ENCODE measurements at regions not wholly inside any gene's neighbourhood (a gene's known extent, or its start where the extent isn't known, plus 50 kb on each side); places are given as distances from the start of the nearest gene placed in this dataset.

GRCh38 chr4:41329361-41329760 is 72.6 kb downstream of the UCHL1 start:
- Histone ChIP-seq H4K91ac (replicated peaks; ENCODE audit: insufficient read length, low read length) (no peak overlapping the region), H3K4ac (replicated peaks; ENCODE audit: insufficient read length, low read depth, low read length) (no peak overlapping the region)
- no peak for DNase-seq (ENCODE audit: low read depth in 1 of 2, low spot score in 2 of 2)

More at GRCh38 chr4:41329361-41329760, 72.6 kb downstream of the UCHL1 start:
- H4K8ac ChIP-seq (ENCODE audit: extremely low read depth, insufficient read depth, low read length): no peak overlapping the region
- H3K18ac ChIP-seq (ENCODE audit: extremely low read depth, low read length): no peak overlapping the region
- no peak overlapping the region for H3K56ac ChIP-seq (replicated peaks; ENCODE audit: insufficient read length, low read depth, low read length)
- H3K23me2 ChIP-seq (ENCODE audit: low read depth, low read length): no peaks in the 10 kb centered on the region
- no peak overlapping the region for H2AK5ac ChIP-seq (ENCODE audit: low read depth, low read length)
- H2BK12ac ChIP-seq (ENCODE audit: low read depth, low read length): no peak overlapping the region
- H3K36me3 ChIP-seq (ENCODE audit: control insufficient read depth in 2 of 4, insufficient read depth in 4 of 4, low read length in 3 of 4): no peaks in the 10 kb centered on the region
- no peak overlapping the region for H3K27ac ChIP-seq (ENCODE audit: low read depth, low read length)
- H2BK120ac ChIP-seq (replicated peaks; ENCODE audit: low read depth, low read length): no peak overlapping the region
- no peak overlapping the region for H3K4me3 ChIP-seq (ENCODE audit: extremely low read depth in 1 of 4, insufficient read depth in 2 of 4, low read depth in 3 of 4, low read length in 4 of 4)
- no peaks in the 10 kb centered on the region for H3K9me3 ChIP-seq (ENCODE audit: insufficient read depth in 2 of 2, low read depth in 1 of 2, low read length in 1 of 2)
- no peak overlapping the region for H2BK5ac ChIP-seq (ENCODE audit: low read depth, low read length)
- no peak overlapping the region for H3K9ac ChIP-seq (replicated peaks in 1 of 4; ENCODE audit: extremely low read depth in 1 of 4, low read depth in 3 of 4, low read length in 3 of 4)
- no peak overlapping the region for H3K14ac ChIP-seq (ENCODE audit: insufficient read length)
- H3K23ac ChIP-seq (ENCODE audit: insufficient read length): no peak overlapping the region
- H3K27me3 ChIP-seq (replicated peaks in 1 of 4; ENCODE audit: control insufficient read depth in 3 of 4, extremely low read depth in 1 of 4, insufficient read depth in 3 of 4, low read length in 3 of 4): no peaks in the 10 kb centered on the region
- H3K4me1 ChIP-seq (replicated peaks in 1 of 4; ENCODE audit: control insufficient read depth in 3 of 4, insufficient read depth in 4 of 4, low read length in 3 of 4): peaks cover 0 to 17% (median 12%) of the 10 kb centered on the region in 4 experiments
- no peak overlapping the region for H4K5ac ChIP-seq (ENCODE audit: insufficient read length, low read depth, low read length)
- FAIRE-seq: no peak
- CTCF ChIA-PET (ENCODE audit: partially characterized antibody): interaction anchor here (0.9 kb wide), 1 partner anchor 9 kb away, joined by 3 read pairs; no protein-coding TSS in a partner anchor
- no peak for TF ChIP-seq CTBP2 (IDR thresholded peaks at IDR 0.05; ENCODE audit: borderline replicate concordance, insufficient read depth, insufficient read length, low read length)
- no peak for TF ChIP-seq SAP30 (IDR thresholded peaks at IDR 0.05; ENCODE audit: insufficient read depth, insufficient replicate concordance, low read length)
- TF ChIP-seq EZH2 (IDR thresholded peaks at IDR 0.05; ENCODE audit: low read depth, low read length, severe bottlenecking): no peak
- TF ChIP-seq GTF2F1 (IDR thresholded peaks at IDR 0.05; ENCODE audit: borderline replicate concordance, low read depth, low read length): no peak
- TF ChIP-seq PHF8 (conservative IDR thresholded peaks at IDR 0.05; ENCODE audit: low read depth, low read length): no peak
- no peak for TF ChIP-seq JUN (IDR thresholded peaks at IDR 0.05; ENCODE audit: low read depth, low read length)
- TF ChIP-seq SUZ12 (IDR thresholded peaks at IDR 0.05; ENCODE audit: low read length): no peak
- 93% methylated on average over 4 of the region's 4 CpGs; no CpG with 5 or more reads in 1 of the 2 experiments for WGBS, 2 experiments (ENCODE audit: extremely low coverage in 1 of 2, insufficient coverage in 1 of 2, insufficient read length in 1 of 2, insufficient replicate concordance in 2 of 2, low coverage in 1 of 2, low lambda C conversion rate in 2 of 2, missing lambda C conversion rate in 1 of 2)
- no peak overlapping the region for H2BK20ac ChIP-seq (ENCODE audit: low read length)
- H4K20me1 ChIP-seq (replicated peaks in 1 of 2; ENCODE audit: control insufficient read depth in 1 of 2, insufficient read depth in 2 of 2, low read length in 2 of 2): no peaks in the 10 kb centered on the region
- no peaks in the 10 kb centered on the region for H3K79me1 ChIP-seq (ENCODE audit: low read depth, low read length)
- no peak overlapping the region for H3K4me2 ChIP-seq (ENCODE audit: insufficient read depth in 1 of 2, low read depth in 2 of 2, low read length in 2 of 2)
- no peaks in the 10 kb centered on the region for H3K79me2 ChIP-seq (ENCODE audit: control insufficient read depth in 1 of 2, insufficient read depth in 2 of 2, low read length in 2 of 2)
- H2BK15ac ChIP-seq (ENCODE audit: low read length): no peak overlapping the region
- POLR2A ChIA-PET (ENCODE audit: partially characterized antibody): no interaction called here
- H2AFZ ChIP-seq (ENCODE audit: low read length): no peak overlapping the region
